ENCODE measurements at regions not wholly inside any gene's neighbourhood (a gene's known extent, or its start where the extent isn't known, plus 50 kb on each side); places are given as distances from the start of the nearest gene placed in this dataset.

DNA sequence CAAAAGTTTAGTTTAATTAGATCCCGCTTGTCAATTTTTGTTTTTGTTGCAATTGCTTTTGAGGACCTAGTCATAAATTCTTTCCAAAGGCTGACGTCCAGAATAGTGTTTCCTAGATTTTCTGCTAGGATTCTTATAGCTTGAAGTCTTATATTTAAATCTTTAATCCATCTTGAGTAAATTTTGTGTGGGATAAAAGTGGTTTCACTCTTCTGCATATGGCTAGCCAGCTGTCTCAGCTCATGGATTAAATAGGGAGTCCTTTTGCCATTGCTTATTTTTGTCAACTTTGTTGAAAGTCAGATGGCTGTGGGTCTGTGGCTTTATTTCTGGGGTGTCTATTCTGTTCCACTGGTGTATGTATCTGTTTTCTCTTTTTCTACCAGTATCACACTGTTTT lies 801.3 kb upstream of the ADGRL4 start:
- TF ChIP-seq EZH2phosphoT487 (conservative IDR thresholded peaks at IDR 0.05; ENCODE audit: low read length) = no peak
- TF ChIP-seq, protein P1, sequence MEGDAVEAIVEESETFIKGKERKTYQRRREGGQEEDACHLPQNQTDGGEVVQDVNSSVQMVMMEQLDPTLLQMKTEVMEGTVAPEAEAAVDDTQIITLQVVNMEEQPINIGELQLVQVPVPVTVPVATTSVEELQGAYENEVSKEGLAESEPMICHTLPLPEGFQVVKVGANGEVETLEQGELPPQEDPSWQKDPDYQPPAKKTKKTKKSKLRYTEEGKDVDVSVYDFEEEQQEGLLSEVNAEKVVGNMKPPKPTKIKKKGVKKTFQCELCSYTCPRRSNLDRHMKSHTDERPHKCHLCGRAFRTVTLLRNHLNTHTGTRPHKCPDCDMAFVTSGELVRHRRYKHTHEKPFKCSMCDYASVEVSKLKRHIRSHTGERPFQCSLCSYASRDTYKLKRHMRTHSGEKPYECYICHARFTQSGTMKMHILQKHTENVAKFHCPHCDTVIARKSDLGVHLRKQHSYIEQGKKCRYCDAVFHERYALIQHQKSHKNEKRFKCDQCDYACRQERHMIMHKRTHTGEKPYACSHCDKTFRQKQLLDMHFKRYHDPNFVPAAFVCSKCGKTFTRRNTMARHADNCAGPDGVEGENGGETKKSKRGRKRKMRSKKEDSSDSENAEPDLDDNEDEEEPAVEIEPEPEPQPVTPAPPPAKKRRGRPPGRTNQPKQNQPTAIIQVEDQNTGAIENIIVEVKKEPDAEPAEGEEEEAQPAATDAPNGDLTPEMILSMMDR (IDR thresholded peaks at IDR 0.05; ENCODE audit: insufficient read depth, low read length, poor library complexity, severe bottlenecking) = no peak
- H3K27me3 ChIP-seq (ENCODE audit: low read length) = no peaks in the 10 kb centered on the region
- no peaks in the 10 kb centered on the region for H3K79me2 ChIP-seq (ENCODE audit: insufficient read depth, low read length)
- H3K27ac ChIP-seq (ENCODE audit: low read depth, low read length) = no peak overlapping the region
- H3F3A ChIP-seq (ENCODE audit: insufficient read depth) = no peaks in the 10 kb centered on the region
- H3K4me2 ChIP-seq (ENCODE audit: low read depth, low read length, poor library complexity, severe bottlenecking) = no peak overlapping the region
- H3K9ac ChIP-seq (ENCODE audit: low read length) = no peak overlapping the region
- H3K4me3 ChIP-seq (ENCODE audit: insufficient read depth, low read length, poor library complexity, severe bottlenecking) = no peak overlapping the region
- no peaks in the 10 kb centered on the region for H4K20me1 ChIP-seq (ENCODE audit: low read depth, low read length)
- H3K9me2 ChIP-seq (replicated peaks; ENCODE audit: insufficient read depth, low read length) = no peaks in the 10 kb centered on the region
- no peak overlapping the region for H2AFZ ChIP-seq (ENCODE audit: low read depth, low read length, severe bottlenecking)
- no peaks in the 10 kb centered on the region for H3K36me3 ChIP-seq (ENCODE audit: low read length)
- H3K9me3 ChIP-seq (ENCODE audit: insufficient read depth, low read length) = peaks cover 9% of the 10 kb centered on the region; the same call in 1 of the 2 replicates

DNA sequence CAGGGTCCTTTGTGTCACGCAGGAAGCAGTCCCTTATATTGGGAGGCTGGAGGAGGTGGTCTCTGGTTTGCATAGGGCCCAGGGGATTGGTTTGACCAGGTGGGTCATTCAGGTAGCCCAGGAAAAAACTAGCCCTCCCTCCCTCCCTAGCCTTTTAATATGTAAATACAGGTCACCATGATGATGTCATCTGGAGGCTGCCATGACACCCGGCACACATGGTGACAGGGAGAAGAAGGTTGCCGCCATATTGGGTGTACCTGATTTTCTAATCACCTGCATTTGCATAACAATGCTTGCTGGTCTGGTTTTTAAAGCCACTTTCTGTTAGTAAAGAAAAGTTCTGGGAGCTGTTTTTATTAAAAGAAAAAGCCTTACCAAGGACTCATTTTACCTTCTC lies 791.0 kb upstream of the ADGRL4 start:
- H3K9me3 ChIP-seq (ENCODE audit: insufficient read depth, low read length) = 0 out of 2 replicates have a peak, but pooled peaks cover 4% of the 10 kb centered on the region
- no peak overlapping the region for H3K27ac ChIP-seq (ENCODE audit: low read depth, low read length)
- H3F3A ChIP-seq (ENCODE audit: insufficient read depth) = no peaks in the 10 kb centered on the region
- no peaks in the 10 kb centered on the region for H3K9me2 ChIP-seq (replicated peaks; ENCODE audit: insufficient read depth, low read length)
- no peaks in the 10 kb centered on the region for H4K20me1 ChIP-seq (ENCODE audit: low read depth, low read length)
- H3K36me3 ChIP-seq (ENCODE audit: low read length) = no peaks in the 10 kb centered on the region
- no peak overlapping the region for H3K4me3 ChIP-seq (ENCODE audit: insufficient read depth, low read length, poor library complexity, severe bottlenecking)
- no peaks in the 10 kb centered on the region for H3K79me2 ChIP-seq (ENCODE audit: insufficient read depth, low read length)
- no peak overlapping the region for H3K9ac ChIP-seq (ENCODE audit: low read length)
- no peak for TF ChIP-seq EZH2phosphoT487 (conservative IDR thresholded peaks at IDR 0.05; ENCODE audit: low read length)
- TF ChIP-seq, protein P1 (IDR thresholded peaks at IDR 0.05; ENCODE audit: insufficient read depth, low read length, poor library complexity, severe bottlenecking) = no peak
- H3K27me3 ChIP-seq (ENCODE audit: low read length) = no peaks in the 10 kb centered on the region
- H3K4me2 ChIP-seq (ENCODE audit: low read depth, low read length, poor library complexity, severe bottlenecking) = no peak overlapping the region
- H2AFZ ChIP-seq (ENCODE audit: low read depth, low read length, severe bottlenecking) = peak overlapping the region; percentile 95

DNA sequence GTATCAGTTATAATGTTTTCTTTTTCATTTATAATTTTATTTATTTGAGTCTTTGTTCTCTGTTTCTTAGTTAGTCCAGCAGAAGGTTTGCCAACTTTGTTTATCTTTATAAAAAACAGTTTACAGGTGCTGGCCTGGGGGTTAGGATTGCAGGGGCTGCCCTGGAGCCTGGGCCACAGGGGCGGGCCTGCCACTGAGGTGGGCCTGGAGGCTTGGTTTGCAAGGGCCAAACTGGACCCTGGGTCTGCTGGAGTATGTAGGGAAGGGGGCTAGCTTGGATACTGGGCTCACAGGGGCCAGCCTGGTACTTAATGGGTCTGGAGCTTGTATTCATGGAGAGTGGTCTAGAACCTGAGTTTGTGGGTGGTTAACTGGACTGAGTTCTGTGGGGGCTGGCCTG lies 789.9 kb upstream of the ADGRL4 start:
- Histone ChIP-seq H3K27me3 (ENCODE audit: low read length) (no peaks in the 10 kb centered on the region), H3K9me3 (ENCODE audit: insufficient read depth, low read length) (0 out of 2 replicates have a peak, but pooled peaks cover 4% of the 10 kb centered on the region)
- TF ChIP-seq EZH2phosphoT487 (conservative IDR thresholded peaks at IDR 0.05; ENCODE audit: low read length) = no peak
- TF ChIP-seq, protein P1 (IDR thresholded peaks at IDR 0.05; ENCODE audit: insufficient read depth, low read length, poor library complexity, severe bottlenecking) = no peak

More for the DNA sequence above, 789.9 kb upstream of the ADGRL4 start:
- Histone ChIP-seq H3F3A (ENCODE audit: insufficient read depth) (no peaks in the 10 kb centered on the region), H3K36me3 (ENCODE audit: low read length) (no peaks in the 10 kb centered on the region), H3K4me2 (ENCODE audit: low read depth, low read length, poor library complexity, severe bottlenecking) (no peak overlapping the region), H3K9ac (ENCODE audit: low read length) (no peak overlapping the region), H3K9me2 (replicated peaks; ENCODE audit: insufficient read depth, low read length) (no peaks in the 10 kb centered on the region), H3K4me3 (ENCODE audit: insufficient read depth, low read length, poor library complexity, severe bottlenecking) (no peak overlapping the region), H4K20me1 (ENCODE audit: low read depth, low read length) (no peaks in the 10 kb centered on the region), H2AFZ (ENCODE audit: low read depth, low read length, severe bottlenecking) (no peak overlapping the region), H3K79me2 (ENCODE audit: insufficient read depth, low read length) (no peaks in the 10 kb centered on the region), H3K27ac (ENCODE audit: low read depth, low read length) (no peak overlapping the region)

Data from SU-DHL-6 (cell line).